Naive thymus-derived CD4-positive, alpha-beta T cell (primary cell): ENCODE measurements at regions not wholly inside any gene's neighbourhood (a gene's known extent, or its start where the extent isn't known, plus 50 kb on each side); places are given as distances from the start of the nearest gene placed in this dataset.

Experiments used
- ATAC-seq: fragments of 150-1000 bp; cut with Tn5 transposase; 2 replicates; pipeline ENCODE4 v1.10.0; 2021; ENCODE audit warnings: mild to moderate bottlenecking, moderate library complexity
- CTCF ChIA-PET: fragments of 350-600 bp; sonication (Branson Sonifier 250); formaldehyde crosslinking; loops from one replicate; lab custom pipeline; 2021; ENCODE audit warnings: antibody characterized with exemption; lab: Charles Lee
- POLR2A ChIA-PET: fragments of 350-600 bp; sonication (Branson Sonifier 250); formaldehyde crosslinking; loops from one replicate; lab custom pipeline; 2021; ENCODE audit warnings: antibody characterized with exemption, inconsistent platforms; lab: Charles Lee
- DNase-seq, 9 donors: peaks; one replicate each; pipeline versions ENCODE4 v3.0.0 to v3.0.0-alpha.2; 2020 to 2022; ENCODE audit warnings: mixed read lengths in 1 of 9
- H3K27ac ChIP-seq: one replicate; pipeline ENCODE4 v1.7.0; 2013; ENCODE audit warnings: mild to moderate bottlenecking, low read depth, low read length, moderate library complexity
- H3K27me3 ChIP-seq, 2 donors: one replicate each; pipeline ENCODE4 v1.7.0; 2013; ENCODE audit warnings: low read length in 2 of 2, mild to moderate bottlenecking in 2 of 2, moderate library complexity in 2 of 2; ENCODE audit not compliant: control insufficient read depth in 2 of 2, insufficient read depth in 2 of 2
- H3K36me3 ChIP-seq, 3 experiments: 1 replicate in 2 of 3; 2 replicates in 1 of 3; pipeline ENCODE4 v1.7.0; 2013; ENCODE audit warnings: low read length in 3 of 3, mild to moderate bottlenecking in 3 of 3, moderate library complexity in 1 of 3; ENCODE audit not compliant: insufficient read depth in 3 of 3, control insufficient read depth in 2 of 3
- H3K4me1 ChIP-seq, 2 donors: one replicate each; pipeline ENCODE4 v1.7.0; 2013; ENCODE audit warnings: low read length in 2 of 2, mild to moderate bottlenecking in 2 of 2, moderate library complexity in 1 of 2; ENCODE audit not compliant: control insufficient read depth in 2 of 2, insufficient read depth in 2 of 2
- H3K4me3 ChIP-seq: 2 replicates; pipeline ENCODE4 v1.7.0; 2013; ENCODE audit warnings: mild to moderate bottlenecking, low read length
- H3K9me3 ChIP-seq, 3 experiments: 1 replicate in 2 of 3; 2 replicates in 1 of 3; pipeline ENCODE4 v1.7.0; 2013; ENCODE audit warnings: low read length in 3 of 3; ENCODE audit not compliant: control insufficient read depth in 2 of 3
- H3K27ac Mint-ChIP-seq, 9 donors: one replicate each; pipeline ENCODE4 v1.8.0; 2020 to 2022; ENCODE audit warnings: mixed read lengths in 9 of 9, mild to moderate bottlenecking in 8 of 9, moderate library complexity in 5 of 9, inconsistent platforms in 2 of 9
- H3K27me3 Mint-ChIP-seq, 5 donors: one replicate each; pipeline ENCODE4 v1.8.0; 2021 to 2022; ENCODE audit warnings: mixed read lengths in 5 of 5, mild to moderate bottlenecking in 1 of 5
- H3K36me3 Mint-ChIP-seq, 5 donors: one replicate each; pipeline ENCODE4 v1.8.0; 2020 to 2022; ENCODE audit warnings: mixed read lengths in 5 of 5, mild to moderate bottlenecking in 3 of 5, inconsistent platforms in 1 of 5
- H3K4me1 Mint-ChIP-seq, 7 donors: one replicate each; pipeline ENCODE4 v1.8.0; 2020 to 2022; ENCODE audit warnings: mixed read lengths in 7 of 7, mild to moderate bottlenecking in 3 of 7, inconsistent platforms in 1 of 7
- H3K4me3 Mint-ChIP-seq, 10 donors: one replicate each; pipeline ENCODE4 v1.8.0; 2020 to 2022; ENCODE audit warnings: mild to moderate bottlenecking in 10 of 10, mixed read lengths in 10 of 10, moderate library complexity in 6 of 10, inconsistent platforms in 2 of 10
- H3K9me3 Mint-ChIP-seq, 11 donors: one replicate each; pipeline ENCODE4 v1.8.0; 2020 to 2022; ENCODE audit warnings: mixed read lengths in 11 of 11, mild to moderate bottlenecking in 4 of 11, inconsistent platforms in 1 of 11, moderate library complexity in 1 of 11
- intact Hi-C, 2 donors: fragments of 100-400 bp; cut with micrococcal nuclease; formaldehyde crosslinking; loops; one replicate each; pipeline ENCODE4 v1.15.1; 2023

DNA sequence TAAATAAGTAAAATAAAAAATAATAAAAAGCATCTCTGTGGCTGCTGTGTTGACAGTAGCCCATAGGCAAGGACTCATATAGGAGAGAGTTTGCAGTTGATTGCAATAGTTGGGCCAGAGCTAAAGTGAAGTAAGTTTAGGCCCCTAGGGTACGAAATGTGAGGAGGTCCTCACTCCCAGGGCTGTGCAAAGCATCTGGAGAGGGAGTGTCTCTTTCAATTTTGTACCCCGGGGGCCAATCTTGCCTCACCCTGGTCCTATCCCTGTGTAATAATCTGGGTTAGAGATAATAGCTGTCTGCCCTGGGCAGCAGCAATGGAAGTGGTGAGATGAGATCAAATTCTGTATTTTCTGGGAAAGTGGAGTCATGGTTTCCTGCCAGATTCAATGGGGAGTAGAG is 365.7 kb downstream of the GATA3 start:
- no peaks in the 10 kb centered on the region for H3K27me3 Mint-ChIP-seq
- peaks cover 0 to 14% (median 0%) of the 10 kb centered on the region in 5 donors for H3K36me3 Mint-ChIP-seq
- no peak overlapping the region for H3K4me3 Mint-ChIP-seq
- H3K4me1 Mint-ChIP-seq, result peaks cover 8 to 40% (median 21%) of the 10 kb centered on the region in 7 donors
- Histone ChIP-seq H3K9me3 (no peaks in the 10 kb centered on the region), H3K27me3 (no peaks in the 10 kb centered on the region), H3K36me3 (no peaks in the 10 kb centered on the region), H3K4me3 (no peak overlapping the region), H3K4me1 (peaks cover 0 to 40% of the 10 kb centered on the region in 2 donors), H3K27ac (no peak overlapping the region)
- peaks cover 0 to 7% (median 0%) of the 10 kb centered on the region in 11 donors for H3K9me3 Mint-ChIP-seq
- intact Hi-C loops, result no loop called here
- ATAC-seq (no peak), DNase-seq (no peak)
- no peak overlapping the region for H3K27ac Mint-ChIP-seq
- CTCF ChIA-PET, result no interaction called here
- POLR2A ChIA-PET, result interaction anchor here (1.2 kb wide), 1 partner anchor 26 kb away, joined by 3 read pairs; no protein-coding TSS in a partner anchor

DNA sequence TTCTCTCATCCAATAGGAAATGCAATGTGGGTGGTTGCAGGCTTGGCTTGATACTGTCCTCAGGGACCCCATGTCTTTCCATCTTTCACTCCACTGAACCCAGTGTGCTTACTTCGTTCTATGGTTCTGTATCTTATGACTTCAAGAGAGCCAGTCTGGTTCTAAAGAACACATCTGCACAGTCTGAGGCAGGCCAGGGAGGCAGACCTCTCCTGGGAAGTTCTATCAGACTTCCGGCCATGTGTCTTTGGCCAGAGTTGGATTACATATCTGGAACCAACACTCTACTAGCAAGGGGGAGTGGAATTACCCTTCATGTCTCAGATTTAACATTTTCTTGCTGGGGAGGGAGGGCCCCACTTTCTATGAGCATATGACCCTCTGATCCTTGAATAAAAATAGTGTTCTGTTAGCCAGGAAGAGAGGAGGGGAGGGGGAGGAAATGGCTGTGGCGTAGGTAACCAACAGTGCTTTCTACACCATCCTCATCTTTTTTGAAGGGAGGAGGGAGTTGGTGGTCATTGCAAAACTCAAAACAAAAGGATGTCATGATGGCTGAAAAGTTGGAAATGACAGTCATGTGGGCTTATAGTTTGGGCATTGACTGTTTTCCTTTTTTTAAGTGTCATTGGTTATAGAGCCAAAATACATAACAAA is 370.2 kb downstream of the GATA3 start:
- peak in 3 of 9 donors; percentile 22 to 34 (median 31) for DNase-seq
- Histone ChIP-seq H3K4me1 (peaks cover 0 to 16% of the 10 kb centered on the region in 2 donors), H3K27ac (no peak overlapping the region), H3K4me3 (no peak overlapping the region), H3K9me3 (no peaks in the 10 kb centered on the region), H3K27me3 (no peaks in the 10 kb centered on the region), H3K36me3 (no peaks in the 10 kb centered on the region)
- H3K36me3 Mint-ChIP-seq, result no peaks in the 10 kb centered on the region
- H3K4me3 Mint-ChIP-seq, result peak overlapping the region in 3 of 10 donors; percentile 12 to 39 (median 35)
- intact Hi-C loops, result no loop called here
- peaks cover 0 to 8% (median 0%) of the 10 kb centered on the region in 5 donors for H3K27me3 Mint-ChIP-seq
- peaks cover 2 to 20% (median 12%) of the 10 kb centered on the region in 7 donors for H3K4me1 Mint-ChIP-seq
- ATAC-seq, result no peak
- H3K27ac Mint-ChIP-seq, result peak overlapping the region in 5 of 9 donors; percentile 19 to 60 (median 55)
- CTCF ChIA-PET, result no interaction called here
- peaks cover 0 to 4% (median 0%) of the 10 kb centered on the region in 11 donors for H3K9me3 Mint-ChIP-seq
- POLR2A ChIA-PET, result no interaction called here

- POLR2A ChIA-PET, result interaction anchor here (0.7 kb wide), 1 partner anchor 136 kb away, joined by 3 read pairs; no protein-coding TSS in a partner anchor
- peaks cover 0 to 14% (median 5%) of the 10 kb centered on the region in 5 donors for H3K27me3 Mint-ChIP-seq
Observed at GRCh38 chr10:8428654-8429053, 374.2 kb downstream of the GATA3 start.

GRCh38 chr10:8430321-8430720 is 375.8 kb downstream of the GATA3 start:
- no peak overlapping the region for H3K27ac Mint-ChIP-seq

More at GRCh38 chr10:8428654-8429053, 374.2 kb downstream of the GATA3 start:
- Mint-ChIP-seq H3K9me3 (peaks cover 0 to 2% (median 0%) of the 10 kb centered on the region in 11 donors), H3K4me1 (peaks cover 3 to 20% (median 12%) of the 10 kb centered on the region in 7 donors), H3K27ac (no peak overlapping the region), H3K4me3 (no peak overlapping the region), H3K36me3 (peaks cover 0 to 4% (median 0%) of the 10 kb centered on the region in 5 donors)
- no peak for ATAC-seq
- DNase-seq, result no peak
- H3K27ac ChIP-seq, result no peak overlapping the region
- H3K4me3 ChIP-seq, result no peak overlapping the region
- no peaks in the 10 kb centered on the region for H3K36me3 ChIP-seq
- CTCF ChIA-PET, result no interaction called here
- no peaks in the 10 kb centered on the region for H3K27me3 ChIP-seq
- no peaks in the 10 kb centered on the region for H3K9me3 ChIP-seq
- intact Hi-C loops, result no loop called here
- peaks cover 0 to 16% of the 10 kb centered on the region in 2 donors for H3K4me1 ChIP-seq

GRCh38 chr10:8431511-8431910 is 377.0 kb downstream of the GATA3 start:
- Histone ChIP-seq H3K4me3 (no peak overlapping the region), H3K27ac (no peak overlapping the region), H3K4me1 (no peaks in the 10 kb centered on the region), H3K27me3 (no peaks in the 10 kb centered on the region), H3K36me3 (no peaks in the 10 kb centered on the region), H3K9me3 (no peaks in the 10 kb centered on the region)
- intact Hi-C loops, result no loop called here
- no peak for DNase-seq
- no peak for ATAC-seq
- Mint-ChIP-seq H3K27me3 (peaks cover 0 to 22% (median 5%) of the 10 kb centered on the region in 5 donors), H3K9me3 (peaks cover 0 to 2% (median 0%) of the 10 kb centered on the region in 11 donors), H3K27ac (no peak overlapping the region), H3K4me1 (peaks cover 0 to 7% (median 3%) of the 10 kb centered on the region in 7 donors), H3K36me3 (peaks cover 0 to 4% (median 0%) of the 10 kb centered on the region in 5 donors), H3K4me3 (no peak overlapping the region)
- ChIA-PET POLR2A (no interaction called here), CTCF (interaction anchor here (0.7 kb wide), 1 partner anchor 52 kb away, joined by 5 read pairs; no protein-coding TSS in a partner anchor)

More at GRCh38 chr10:8430321-8430720, 375.8 kb downstream of the GATA3 start:
- DNase-seq, result no peak
- ATAC-seq, result no peak
- H3K9me3 ChIP-seq, result no peaks in the 10 kb centered on the region
- CTCF ChIA-PET, result interaction anchor here (0.7 kb wide), 1 partner anchor 116 kb away, joined by 3 read pairs; no protein-coding TSS in a partner anchor
- peaks cover 0 to 2% (median 0%) of the 10 kb centered on the region in 11 donors for H3K9me3 Mint-ChIP-seq
- no peak overlapping the region for H3K4me3 Mint-ChIP-seq
- intact Hi-C loops, result no loop called here
- H3K4me1 ChIP-seq, result peaks cover 0 to 5% of the 10 kb centered on the region in 2 donors
- peaks cover 0 to 22% (median 5%) of the 10 kb centered on the region in 5 donors for H3K27me3 Mint-ChIP-seq
- no peak overlapping the region for H3K27ac ChIP-seq
- peaks cover under 1 to 10% (median 3%) of the 10 kb centered on the region in 7 donors for H3K4me1 Mint-ChIP-seq
- no peaks in the 10 kb centered on the region for H3K36me3 ChIP-seq
- H3K4me3 ChIP-seq, result no peak overlapping the region
- peaks cover 0 to 4% (median 0%) of the 10 kb centered on the region in 5 donors for H3K36me3 Mint-ChIP-seq
- no peaks in the 10 kb centered on the region for H3K27me3 ChIP-seq
- POLR2A ChIA-PET, result no interaction called here

DNA sequence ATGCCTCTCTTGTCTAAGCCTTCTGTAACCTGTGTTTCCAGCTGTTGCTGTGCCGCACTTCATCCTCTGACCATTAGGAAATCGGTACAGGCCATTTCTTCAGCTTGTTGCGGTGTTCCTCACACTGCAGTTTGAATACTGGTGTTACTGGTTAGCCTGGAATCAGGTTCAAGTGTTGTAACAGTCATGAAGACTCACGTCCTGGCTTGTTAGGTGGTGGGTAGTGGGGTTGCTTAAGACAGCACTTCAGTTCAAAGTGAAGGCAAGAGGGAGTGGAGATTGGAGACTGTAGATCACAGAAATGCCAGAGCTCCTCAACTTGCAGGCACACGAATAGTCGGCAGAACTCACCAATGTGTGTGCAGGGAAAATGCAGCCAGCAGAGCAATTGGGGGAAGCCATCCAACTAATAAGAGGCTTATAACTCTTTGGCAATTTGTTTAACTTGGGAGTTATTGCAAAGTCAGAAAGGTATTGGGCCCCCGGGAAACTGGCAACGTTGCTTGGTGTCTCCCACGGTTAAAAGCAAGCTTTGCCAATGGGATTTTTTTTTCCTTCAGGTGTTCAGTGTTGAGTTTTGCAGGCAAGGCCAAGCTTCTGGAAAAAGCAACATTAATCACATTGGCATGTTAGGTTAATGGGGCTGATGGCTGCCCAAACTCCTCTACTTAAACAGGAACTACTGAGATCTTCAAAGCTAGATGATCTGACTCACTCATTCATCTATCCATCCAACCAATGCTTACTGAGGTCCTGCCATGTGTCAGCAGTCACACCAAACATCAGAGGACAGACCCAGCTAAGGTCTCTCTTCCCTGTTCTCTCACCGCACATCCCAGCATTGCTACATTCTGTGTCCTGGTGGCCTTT is 380.9 kb downstream of the GATA3 start:
- H3K4me1 Mint-ChIP-seq, result peaks cover 19 to 36% (median 32%) of the 10 kb centered on the region in 7 donors
- peaks cover 18 to 19% of the 10 kb centered on the region in 2 donors for H3K4me1 ChIP-seq
- CTCF ChIA-PET, result no interaction called here
- no peak overlapping the region for H3K27ac Mint-ChIP-seq
- no peaks in the 10 kb centered on the region for H3K36me3 ChIP-seq
- H3K36me3 Mint-ChIP-seq, result peaks cover 0 to 6% (median 0%) of the 10 kb centered on the region in 5 donors
- peaks cover 0 to 2% (median 0%) of the 10 kb centered on the region in 11 donors for H3K9me3 Mint-ChIP-seq
- no peak for DNase-seq
- H3K4me3 Mint-ChIP-seq, result no peak overlapping the region
- intact Hi-C loops, result loop anchor here in 1 of 2 donors (5.0 kb wide), 1 partner anchor 33 kb away; no protein-coding TSS in a partner anchor
- POLR2A ChIA-PET, result interaction anchor here (0.6 kb wide), 1 partner anchor 32 kb away, joined by 3 read pairs; no protein-coding TSS in a partner anchor
- no peaks in the 10 kb centered on the region for H3K27me3 ChIP-seq
- H3K27me3 Mint-ChIP-seq, result peaks cover 0 to 22% (median 5%) of the 10 kb centered on the region in 5 donors
- ATAC-seq, result no peak
- no peak overlapping the region for H3K4me3 ChIP-seq
- no peak overlapping the region for H3K27ac ChIP-seq
- no peaks in the 10 kb centered on the region for H3K9me3 ChIP-seq
